H1 (cell line): ENCODE measurements at regions not wholly inside any gene's neighbourhood (a gene's known extent, or its start where the extent isn't known, plus 50 kb on each side); places are given as distances from the start of the nearest gene placed in this dataset.

Experiments used
- CTCF ChIA-PET: fragments of 300-600 bp; sonication (Branson Sonifier 250); formaldehyde crosslinking; loops from one replicate; lab custom pipeline; 2021; ENCODE audit not compliant: partially characterized antibody; lab: Charles Lee
- POLR2A ChIA-PET: fragments of 300-600 bp; sonication (Branson Sonifier 250); formaldehyde crosslinking; loops from one replicate; lab custom pipeline; 2021; ENCODE audit warnings: inconsistent platforms; ENCODE audit not compliant: partially characterized antibody; lab: Charles Lee
- DNase-seq, 2 experiments: peaks; one replicate each; pipeline versions ENCODE4 v3.0.0 to v3.0.0-alpha.2; 2010 to 2022; ENCODE audit warnings: low spot score in 2 of 2, low read depth in 1 of 2, mixed read lengths in 1 of 2
- FAIRE-seq: peaks from 2 replicates; lab custom pipeline; 2011; peaks lifted over from hg19 to GRCh38; lab: Jason Lieb, UNC
- H2AFZ ChIP-seq: 2 replicates; pipeline ENCODE4 v1.8.1; 2012; ENCODE audit warnings: low read length, inconsistent platforms
- H2AK5ac ChIP-seq: 2 replicates; pipeline ENCODE4 v1.6.1; 2013; ENCODE audit warnings: low read depth, low read length
- H2BK120ac ChIP-seq: replicated peaks from 2 replicates; pipeline ENCODE3; 2013; ENCODE audit warnings: low read depth, low read length, inconsistent platforms
- H2BK12ac ChIP-seq: 2 replicates; pipeline ENCODE4 v1.6.1; 2013; ENCODE audit warnings: low read depth, low read length
- H2BK15ac ChIP-seq: 2 replicates; pipeline ENCODE4 v1.6.1; 2013; ENCODE audit warnings: low read length
- H2BK20ac ChIP-seq: 2 replicates; pipeline ENCODE4 v1.6.1; 2013; ENCODE audit warnings: low read length
- H2BK5ac ChIP-seq: 2 replicates; pipeline ENCODE4 v1.6.1; 2013; ENCODE audit warnings: low read depth, low read length
- H3K14ac ChIP-seq: 2 replicates; pipeline ENCODE4 v1.6.1; 2013; ENCODE audit warnings: inconsistent platforms; ENCODE audit not compliant: insufficient read length
- H3K18ac ChIP-seq: 2 replicates; pipeline ENCODE4 v1.6.1; 2013; ENCODE audit warnings: low read length; ENCODE audit errors: extremely low read depth
- H3K23ac ChIP-seq: 2 replicates; pipeline ENCODE4 v1.6.1; 2013; ENCODE audit warnings: inconsistent platforms; ENCODE audit not compliant: insufficient read length
- H3K23me2 ChIP-seq: 2 replicates; pipeline ENCODE4 v1.6.1; 2013; ENCODE audit warnings: low read depth, low read length
- H3K27ac ChIP-seq: 2 replicates; pipeline ENCODE4 v1.6.1; 2011; ENCODE audit warnings: low read depth, low read length, inconsistent platforms
- H3K27me3 ChIP-seq, 4 experiments: replicated peaks in 1 of 4; 1 replicate in 1 of 4; 2 replicates in 3 of 4; pipeline versions ENCODE4 v1.6.1 to v1.8.1; 2011 to 2013; ENCODE audit warnings: low read length in 3 of 4, mild to moderate bottlenecking in 3 of 4, inconsistent platforms in 2 of 4, mixed read lengths in 2 of 4, moderate library complexity in 1 of 4; ENCODE audit not compliant: control insufficient read depth in 3 of 4, insufficient read depth in 3 of 4; ENCODE audit errors: extremely low read depth in 1 of 4
- H3K36me3 ChIP-seq, 4 experiments: 2 replicates each; pipeline versions ENCODE4 v1.6.1 to v1.8.1; 2011 to 2013; ENCODE audit warnings: mild to moderate bottlenecking in 4 of 4, low read length in 3 of 4, moderate library complexity in 2 of 4, control low read depth in 1 of 4, inconsistent platforms in 1 of 4; ENCODE audit not compliant: insufficient read depth in 4 of 4, control insufficient read depth in 2 of 4
- H3K4ac ChIP-seq: replicated peaks from 2 replicates; pipeline ENCODE3; 2013; ENCODE audit warnings: low read length, low read depth, mixed read lengths, inconsistent platforms; ENCODE audit not compliant: insufficient read length
- H3K4me1 ChIP-seq, 4 experiments: replicated peaks in 1 of 4; 1 replicate in 1 of 4; 2 replicates in 3 of 4; pipeline versions ENCODE4 v1.6.1 to v1.8.1; 2011 to 2013; ENCODE audit warnings: low read length in 3 of 4, inconsistent platforms in 2 of 4, mixed read lengths in 1 of 4; ENCODE audit not compliant: insufficient read depth in 4 of 4, control insufficient read depth in 3 of 4
- H3K4me2 ChIP-seq, 2 experiments: 2 replicates each; pipeline versions ENCODE4 v1.6.1 to v1.8.1; 2011 to 2013; ENCODE audit warnings: low read depth in 2 of 2, low read length in 2 of 2, control low read depth in 1 of 2, inconsistent platforms in 1 of 2, mild to moderate bottlenecking in 1 of 2; ENCODE audit not compliant: insufficient read depth in 1 of 2
- H3K4me3 ChIP-seq, 4 experiments: fragments of 200-600, 300-600 bp in 1 of 4; sonication (generic), shearing (Covaris generic), sonication (Bioruptor Twin) in 1 of 4; 2 replicates each; pipeline versions ENCODE4 v1.5.1 to v1.8.1; 2011 to 2016; ENCODE audit warnings: low read length in 4 of 4, low read depth in 3 of 4, control low read depth in 2 of 4, inconsistent platforms in 2 of 4, mild to moderate bottlenecking in 2 of 4, mixed read lengths in 1 of 4, moderate library complexity in 1 of 4; ENCODE audit not compliant: insufficient read depth in 2 of 4; ENCODE audit errors: extremely low read depth in 1 of 4
- H3K56ac ChIP-seq: replicated peaks from 2 replicates; pipeline ENCODE3; 2013; ENCODE audit warnings: low read depth, mild to moderate bottlenecking, mixed read lengths, low read length, inconsistent platforms; ENCODE audit not compliant: insufficient read length
- H3K79me1 ChIP-seq: 2 replicates; pipeline ENCODE4 v1.6.1; 2013; ENCODE audit warnings: low read depth, low read length, control low read depth
- H3K79me2 ChIP-seq, 2 experiments: 2 replicates each; pipeline versions ENCODE4 v1.6.1 to v1.8.1; 2012 to 2013; ENCODE audit warnings: low read length in 2 of 2, mild to moderate bottlenecking in 2 of 2, inconsistent platforms in 1 of 2; ENCODE audit not compliant: insufficient read depth in 2 of 2, control insufficient read depth in 1 of 2
- H3K9ac ChIP-seq, 4 experiments: replicated peaks in 1 of 4; 1 replicate in 1 of 4; 2 replicates in 3 of 4; pipeline versions ENCODE4 v1.6.1 to v1.8.1; 2011 to 2013; ENCODE audit warnings: low read depth in 3 of 4, low read length in 3 of 4, control low read depth in 2 of 4, mild to moderate bottlenecking in 2 of 4, moderate library complexity in 2 of 4, inconsistent platforms in 1 of 4; ENCODE audit errors: extremely low read depth in 1 of 4
- H3K9me3 ChIP-seq, 2 experiments: 2 replicates each; pipeline versions ENCODE4 v1.6.1 to v1.8.1; 2012 to 2013; ENCODE audit warnings: mild to moderate bottlenecking in 2 of 2, moderate library complexity in 2 of 2, control low read depth in 1 of 2, inconsistent platforms in 1 of 2, low read depth in 1 of 2, low read length in 1 of 2, mixed read lengths in 1 of 2; ENCODE audit not compliant: insufficient read depth in 2 of 2
- H4K20me1 ChIP-seq, 2 experiments: replicated peaks in 1 of 2; 2 replicates each; pipeline versions ENCODE3 to v1.8.1; 2011 to 2013; ENCODE audit warnings: inconsistent platforms in 2 of 2, low read length in 2 of 2, mild to moderate bottlenecking in 1 of 2; ENCODE audit not compliant: insufficient read depth in 2 of 2, control insufficient read depth in 1 of 2
- H4K5ac ChIP-seq: 2 replicates; pipeline ENCODE4 v1.6.1; 2013; ENCODE audit warnings: low read length, low read depth, mixed read lengths, inconsistent platforms; ENCODE audit not compliant: insufficient read length
- H4K8ac ChIP-seq: 2 replicates; pipeline ENCODE4 v1.8.0; 2013; ENCODE audit warnings: mild to moderate bottlenecking, moderate library complexity, low read length, inconsistent platforms; ENCODE audit not compliant: insufficient read depth; ENCODE audit errors: extremely low read depth
- H4K91ac ChIP-seq: replicated peaks from 2 replicates; pipeline ENCODE3; 2013; ENCODE audit warnings: low read length, mixed read lengths, inconsistent platforms; ENCODE audit not compliant: insufficient read length
- ATF2 ChIP-seq: IDR thresholded peaks from 2 replicates; pipeline ENCODE4 v1.6.1; 2012; ENCODE audit warnings: low read length, inconsistent platforms
- ATF3 ChIP-seq: IDR thresholded peaks from 2 replicates; pipeline ENCODE4 v1.6.1; 2011; ENCODE audit warnings: low read depth, mild to moderate bottlenecking, low read length; ENCODE audit not compliant: insufficient read depth
- EP300 ChIP-seq, 2 experiments: IDR thresholded peaks; 1 replicate in 1 of 2; 2 replicates in 1 of 2; pipeline ENCODE4 v1.6.1; 2011 to 2012; ENCODE audit warnings: low read depth in 2 of 2, low read length in 2 of 2, mild to moderate bottlenecking in 2 of 2, borderline replicate concordance in 1 of 2, inconsistent platforms in 1 of 2, moderate library complexity in 1 of 2
- FOSL1 ChIP-seq: IDR thresholded peaks from 2 replicates; pipeline ENCODE4 v1.6.1; 2011; ENCODE audit warnings: mild to moderate bottlenecking, low read depth, low read length, moderate library complexity; ENCODE audit not compliant: insufficient read depth
- POLR2A ChIP-seq, 2 experiments: IDR thresholded peaks; 1 replicate in 1 of 2; 2 replicates in 1 of 2; pipeline ENCODE4 v1.6.1; 2011; ENCODE audit warnings: low read depth in 2 of 2, low read length in 2 of 2, mild to moderate bottlenecking in 2 of 2; ENCODE audit errors: control extremely low read depth in 1 of 2
- RFX5 ChIP-seq: IDR thresholded peaks from 2 replicates; pipeline ENCODE4 v1.6.1; 2011; ENCODE audit warnings: low read depth, low read length, improper control_type of control experiment, borderline replicate concordance
- RXRA ChIP-seq: IDR thresholded peaks from 2 replicates; pipeline ENCODE4 v1.6.1; 2011; ENCODE audit warnings: low read depth, mild to moderate bottlenecking, low read length, moderate library complexity; ENCODE audit not compliant: insufficient read depth
- SUZ12 ChIP-seq: fragments of 200-600 bp; sonication (generic); IDR thresholded peaks from 2 replicates; pipeline ENCODE4 v1.6.1; 2012; ENCODE audit warnings: mild to moderate bottlenecking, inconsistent platforms, low read length, moderate library complexity, mixed read lengths
- TBP ChIP-seq: IDR thresholded peaks from 2 replicates; pipeline ENCODE4 v1.6.1; 2011; ENCODE audit warnings: low read depth, low read length, improper control_type of control experiment
- USF2 ChIP-seq: IDR thresholded peaks from 2 replicates; pipeline ENCODE4 v1.6.1; 2011; ENCODE audit warnings: low read length, improper control_type of control experiment
- ZNF274 ChIP-seq: IDR thresholded peaks from 2 replicates; pipeline ENCODE4 v1.7.0; 2012; ENCODE audit warnings: low read length, borderline replicate concordance; ENCODE audit errors: extremely low read depth
- WGBS, 2 experiments: shearing (Covaris generic) in 1 of 2; methylation state at CpG; one replicate each; pipeline versions ENCODE4 v1.1.6 to v1.1.7; 2013 to 2015; ENCODE audit warnings: low lambda C conversion rate in 2 of 2, mixed read lengths in 2 of 2, inconsistent platforms in 1 of 2, low coverage in 1 of 2, missing lambda C conversion rate in 1 of 2; ENCODE audit not compliant: insufficient replicate concordance in 2 of 2, insufficient coverage in 1 of 2, insufficient read length in 1 of 2; ENCODE audit errors: extremely low coverage in 1 of 2, missing lambda C conversion rate in 1 of 2; 5-methylcytosine and 5-hydroxymethylcytosine counted together

- H3K9ac ChIP-seq = no peak overlapping the region
- H3K36me3 ChIP-seq = no peaks in the 10 kb centered on the region
- FAIRE-seq (no peak), DNase-seq (no peak)
- no peak overlapping the region for H3K18ac ChIP-seq
- no peaks in the 10 kb centered on the region for H3K79me1 ChIP-seq
- no peak overlapping the region for H2BK5ac ChIP-seq
- no peak overlapping the region for H3K4ac ChIP-seq
- H4K8ac ChIP-seq = no peak overlapping the region
- H3K4me2 ChIP-seq = no peak overlapping the region
- no peak overlapping the region for H2AFZ ChIP-seq
- H3K56ac ChIP-seq = no peak overlapping the region
- H3K4me3 ChIP-seq = no peak overlapping the region
- no peaks in the 10 kb centered on the region for H4K20me1 ChIP-seq
- H3K79me2 ChIP-seq = no peaks in the 10 kb centered on the region
- no peak overlapping the region for H2BK120ac ChIP-seq
- H3K27ac ChIP-seq = no peak overlapping the region
- H3K23me2 ChIP-seq = no peaks in the 10 kb centered on the region
- H2BK20ac ChIP-seq = no peak overlapping the region
- 83% methylated on average over 1 of the region's 1 CpG; no CpG with 5 or more reads in 1 of the 2 experiments for WGBS, 2 experiments
- H3K23ac ChIP-seq = no peak overlapping the region
- H2BK12ac ChIP-seq = no peak overlapping the region
- no peaks in the 10 kb centered on the region for H3K27me3 ChIP-seq
- H4K5ac ChIP-seq = no peak overlapping the region
- no peaks in the 10 kb centered on the region for H3K4me1 ChIP-seq
- peaks cover 2 to 4% of the 10 kb centered on the region in 2 experiments; a peak in 1 of 4 replicates for H3K9me3 ChIP-seq
- H2BK15ac ChIP-seq = no peak overlapping the region
- H4K91ac ChIP-seq = no peak overlapping the region
- ChIA-PET CTCF (no interaction called here), POLR2A (no interaction called here)
- H3K14ac ChIP-seq = no peak overlapping the region
- H2AK5ac ChIP-seq = no peak overlapping the region
- TF ChIP-seq USF2 (no peak), ATF2 (no peak), RXRA (no peak), FOSL1 (no peak), SUZ12 (no peak), EP300 (IDR thresholded peaks at IDR 0.05; ENCODE audit: borderline replicate concordance in 1 of 2, low read depth in 2 of 2, low read length in 2 of 2) (no peak), ZNF274 (no peak), ATF3 (no peak), RFX5 (no peak), TBP (no peak), POLR2A (IDR thresholded peaks at IDR 0.05; ENCODE audit: control extremely low read depth in 1 of 2, low read depth in 2 of 2, low read length in 2 of 2) (no peak)
Observed at GRCh38 chr5:159555084-159555483, 224.8 kb upstream of the IL12B start.
